Astrocyte (in vitro differentiated cells and primary cell): ENCODE measurements at regions not wholly inside any gene's neighbourhood (a gene's known extent, or its start where the extent isn't known, plus 50 kb on each side); places are given as distances from the start of the nearest gene placed in this dataset.

Source experiments
- DNase-seq: peaks from one replicate; pipeline ENCODE4 v3.0.0-alpha.2; 2010; ENCODE audit warnings: low read depth
- FAIRE-seq: peaks from 2 replicates; lab custom pipeline; 2011; peaks lifted over from hg19 to GRCh38; lab: Jason Lieb, UNC
- H2AFZ ChIP-seq: 2 replicates; pipeline ENCODE4 v1.6.0; 2012; ENCODE audit warnings: low read depth, low read length, inconsistent platforms
- H3K27ac ChIP-seq: 2 replicates; pipeline ENCODE4 v1.5.1; 2011; ENCODE audit warnings: low read depth, low read length, inconsistent platforms
- H3K27me3 ChIP-seq: 2 replicates; pipeline ENCODE4 v1.6.0; 2011; ENCODE audit warnings: low read length, inconsistent platforms; ENCODE audit not compliant: insufficient read depth
- H3K36me3 ChIP-seq: 2 replicates; pipeline ENCODE4 v1.5.1; 2011; ENCODE audit warnings: low read length, inconsistent platforms; ENCODE audit not compliant: insufficient read depth
- H3K4me1 ChIP-seq: 2 replicates; pipeline ENCODE4 v1.5.1; 2011; ENCODE audit warnings: low read length, inconsistent platforms; ENCODE audit not compliant: insufficient read depth
- H3K4me2 ChIP-seq: 2 replicates; pipeline ENCODE4 v1.6.0; 2012; ENCODE audit warnings: low read length, inconsistent platforms
- H3K4me3 ChIP-seq: 2 replicates; pipeline ENCODE4 v1.5.1; 2011; ENCODE audit warnings: low read depth, mild to moderate bottlenecking, low read length, inconsistent platforms; ENCODE audit not compliant: insufficient read depth
- H3K79me2 ChIP-seq: 2 replicates; pipeline ENCODE4 v1.6.0; 2012; ENCODE audit warnings: mild to moderate bottlenecking, low read length, inconsistent platforms; ENCODE audit not compliant: insufficient read depth
- H3K9ac ChIP-seq: 2 replicates; pipeline ENCODE4 v1.6.0; 2012; ENCODE audit warnings: mild to moderate bottlenecking, low read length, inconsistent platforms
- H3K9me3 ChIP-seq: 2 replicates; pipeline ENCODE4 v1.5.1; 2012; ENCODE audit warnings: low read depth, mild to moderate bottlenecking, low read length, inconsistent platforms; ENCODE audit not compliant: insufficient read depth
- H4K20me1 ChIP-seq: 2 replicates; pipeline ENCODE4 v1.6.0; 2012; ENCODE audit warnings: low read length, inconsistent platforms; ENCODE audit not compliant: insufficient read depth
- H3K27ac Mint-ChIP-seq: one replicate; pipeline ENCODE4 v1.8.0; 2021; ENCODE audit warnings: mild to moderate bottlenecking, mixed read lengths; ENCODE audit not compliant: unreplicated experiment
- H3K27me3 Mint-ChIP-seq: one replicate; pipeline ENCODE4 v1.8.0; 2021; ENCODE audit warnings: low read depth, mixed read lengths; ENCODE audit not compliant: unreplicated experiment
- H3K36me3 Mint-ChIP-seq: one replicate; pipeline ENCODE4 v1.8.0; 2021; ENCODE audit warnings: low read depth, mixed read lengths; ENCODE audit not compliant: unreplicated experiment
- H3K4me1 Mint-ChIP-seq: one replicate; pipeline ENCODE4 v1.8.0; 2021; ENCODE audit warnings: low read depth, mixed read lengths; ENCODE audit not compliant: unreplicated experiment
- H3K4me3 Mint-ChIP-seq: one replicate; pipeline ENCODE4 v1.8.0; 2021; ENCODE audit warnings: mild to moderate bottlenecking, moderate library complexity, mixed read lengths; ENCODE audit not compliant: unreplicated experiment
- H3K9me3 Mint-ChIP-seq: one replicate; pipeline ENCODE4 v1.8.0; 2021; ENCODE audit warnings: mild to moderate bottlenecking, mixed read lengths; ENCODE audit not compliant: unreplicated experiment
- CTCF ChIP-seq: IDR thresholded peaks from 2 replicates; pipeline ENCODE4 v1.5.1; 2011; ENCODE audit warnings: low read depth, mild to moderate bottlenecking, inconsistent platforms, low read length, moderate library complexity; ENCODE audit not compliant: insufficient read depth
- EZH2 ChIP-seq: IDR thresholded peaks from 2 replicates; pipeline ENCODE4 v1.6.1; 2012; ENCODE audit warnings: mild to moderate bottlenecking, low read length, inconsistent platforms; ENCODE audit not compliant: insufficient read depth

- H3K27me3 Mint-ChIP-seq: peaks cover 4% of the 10 kb centered on the region
- no peak overlapping the region for H3K9ac ChIP-seq
- H3K9me3 Mint-ChIP-seq: peaks cover 16% of the 10 kb centered on the region
- no peak overlapping the region for H3K4me2 ChIP-seq
- no peak overlapping the region for H3K27ac Mint-ChIP-seq
- peaks cover 7% of the 10 kb centered on the region for H3K4me1 Mint-ChIP-seq
- no peak overlapping the region for H3K27ac ChIP-seq
- H3K36me3 ChIP-seq: no peaks in the 10 kb centered on the region
- no peaks in the 10 kb centered on the region for H3K79me2 ChIP-seq
- H3K4me1 ChIP-seq: no peaks in the 10 kb centered on the region
- DNase-seq (no peak), FAIRE-seq (no peak)
- H3K27me3 ChIP-seq: no peaks in the 10 kb centered on the region
- H3K4me3 Mint-ChIP-seq: no peak overlapping the region
- H3K4me3 ChIP-seq: no peak overlapping the region
- TF ChIP-seq CTCF (no peak), EZH2 (no peak)
- no peak overlapping the region for H2AFZ ChIP-seq
- no peaks in the 10 kb centered on the region for H4K20me1 ChIP-seq
- H3K9me3 ChIP-seq: no peaks in the 10 kb centered on the region
- H3K36me3 Mint-ChIP-seq: no peaks in the 10 kb centered on the region
These were observed 144.0 kb upstream of the JADE1 start for GRCh38 chr4:128665514-128665913.

- Histone ChIP-seq H2AFZ (no peak overlapping the region), H3K9me3 (no peaks in the 10 kb centered on the region), H3K79me2 (no peaks in the 10 kb centered on the region), H3K27me3 (no peaks in the 10 kb centered on the region), H3K4me2 (no peak overlapping the region), H3K4me3 (no peak overlapping the region), H3K4me1 (no peaks in the 10 kb centered on the region), H4K20me1 (no peaks in the 10 kb centered on the region), H3K36me3 (no peaks in the 10 kb centered on the region), H3K9ac (no peak overlapping the region), H3K27ac (no peak overlapping the region)
- Mint-ChIP-seq H3K27ac (no peak overlapping the region), H3K4me3 (no peak overlapping the region), H3K9me3 (peaks cover 8% of the 10 kb centered on the region), H3K4me1 (peaks cover 7% of the 10 kb centered on the region), H3K27me3 (peaks cover 4% of the 10 kb centered on the region), H3K36me3 (no peaks in the 10 kb centered on the region)
- TF ChIP-seq CTCF (no peak), EZH2 (no peak)
- DNase-seq: no peak
- FAIRE-seq: no peak
These were observed 146.2 kb upstream of the JADE1 start for GRCh38 chr4:128663325-128663724.

GRCh38 chr4:128661479-128661878 lies 148.0 kb upstream of the JADE1 start:
- Mint-ChIP-seq H3K4me3 (no peak overlapping the region), H3K27ac (no peak overlapping the region), H3K4me1 (peaks cover 7% of the 10 kb centered on the region), H3K36me3 (no peaks in the 10 kb centered on the region), H3K9me3 (peaks cover 4% of the 10 kb centered on the region), H3K27me3 (peaks cover 7% of the 10 kb centered on the region)
- H2AFZ ChIP-seq: no peak overlapping the region
- no peak overlapping the region for H3K4me2 ChIP-seq
- DNase-seq: no peak
- H3K36me3 ChIP-seq: no peaks in the 10 kb centered on the region
- H3K79me2 ChIP-seq: no peaks in the 10 kb centered on the region
- H3K4me1 ChIP-seq: no peaks in the 10 kb centered on the region
- no peak overlapping the region for H3K9ac ChIP-seq
- no peak overlapping the region for H3K4me3 ChIP-seq
- FAIRE-seq: no peak
- no peaks in the 10 kb centered on the region for H3K27me3 ChIP-seq
- no peaks in the 10 kb centered on the region for H3K9me3 ChIP-seq
- no peaks in the 10 kb centered on the region for H4K20me1 ChIP-seq
- TF ChIP-seq EZH2: no peak
- no peak overlapping the region for H3K27ac ChIP-seq
